GM10248 (cell line): ENCODE measurements at regions not wholly inside any gene's neighbourhood (a gene's known extent, or its start where the extent isn't known, plus 50 kb on each side); places are given as distances from the start of the nearest gene placed in this dataset.

ENCODE experiments used
- CTCF ChIA-PET: fragments of 300-600 bp; sonication (Branson Sonifier 250); formaldehyde crosslinking; extraction: SDS; loops from one replicate; lab custom pipeline; 2021; ENCODE audit warnings: antibody characterized with exemption; lab: Yijun Ruan, JAX
- POLR2A ChIA-PET: fragments of 350-650 bp; sonication (Branson Sonifier 250); formaldehyde crosslinking; extraction: SDS; loops from one replicate; lab custom pipeline; 2020; ENCODE audit warnings: antibody characterized with exemption; lab: Yijun Ruan, JAX
- DNase-seq: peaks from one replicate; pipeline ENCODE4 v3.0.0; 2012; ENCODE audit errors: extremely low spot score
- CTCF ChIP-seq: IDR thresholded peaks from 2 replicates; pipeline ENCODE4 v1.5.1; 2012; ENCODE audit warnings: mild to moderate bottlenecking, low read depth; ENCODE audit errors: extremely low read depth, missing control alignments, control extremely low read depth

GRCh38 chr1:244341455-244342450 is 110.0 kb downstream of the ADSS2 start:
- ChIA-PET CTCF (interaction anchor here (1.8 kb wide), 1 partner anchor 17 kb away, joined by 5 read pairs; no protein-coding TSS in a partner anchor), POLR2A (no interaction called here)
- no peak for DNase-seq
- TF ChIP-seq CTCF = no peak

GRCh38 chr1:244344001-244344400 is 107.7 kb downstream of the ADSS2 start:
- DNase-seq = no peak
- ChIA-PET POLR2A (no interaction called here), CTCF (interaction anchor here (0.7 to 1.4 kb wide), 3 partner anchors 20 to 45 kb away, joined by 3 read pairs; no protein-coding TSS in a partner anchor)
- TF ChIP-seq CTCF = no peak

GRCh38 chr1:244346972-244347618 is 104.6 kb downstream of the ADSS2 start:
- TF ChIP-seq CTCF = no peak
- DNase-seq = no peak
- CTCF ChIA-PET = interaction anchor here (1.0 kb wide), 1 partner anchor 22 kb away, joined by 3 read pairs; no protein-coding TSS in a partner anchor
- POLR2A ChIA-PET = no interaction called here

GRCh38 chr1:244347942-244348341 is 103.8 kb downstream of the ADSS2 start:
- no peak for TF ChIP-seq CTCF
- DNase-seq = no peak
- ChIA-PET POLR2A (no interaction called here), CTCF (no interaction called here)

- POLR2A ChIA-PET = no interaction called here
- DNase-seq = no peak
- CTCF ChIA-PET = no interaction called here
- no peak for TF ChIP-seq CTCF
Observed at GRCh38 chr1:244349103-244349531, 102.6 kb downstream of the ADSS2 start.

- TF ChIP-seq CTCF = no peak
- CTCF ChIA-PET = no interaction called here
- DNase-seq = no peak
- POLR2A ChIA-PET = no interaction called here
Observed at GRCh38 chr1:244349581-244350001, 102.1 kb downstream of the ADSS2 start.
